ENCODE measurements at regions not wholly inside any gene's neighbourhood (a gene's known extent, or its start where the extent isn't known, plus 50 kb on each side); places are given as distances from the start of the nearest gene placed in this dataset.

DNA sequence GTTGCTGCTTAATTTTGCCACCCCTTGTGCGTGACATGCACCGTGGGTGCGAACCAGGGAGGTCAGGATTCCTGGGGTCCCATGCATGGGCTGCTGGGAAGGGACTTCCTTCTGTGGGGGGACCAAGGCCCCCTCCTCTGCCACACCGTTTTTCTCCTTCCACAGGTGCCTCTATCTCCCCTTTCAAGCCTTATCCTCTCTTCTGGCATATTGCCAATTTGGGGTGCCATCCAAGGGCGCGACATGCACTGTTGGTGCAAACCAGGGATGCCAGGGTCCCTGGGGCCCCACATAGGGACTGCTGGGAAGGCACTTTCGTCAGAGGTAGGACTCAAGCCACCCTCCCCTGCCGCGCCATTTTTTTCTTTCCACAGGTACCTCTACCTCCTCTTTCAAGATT is 289.0 kb downstream of the ALG10 start:
- no peaks in the 10 kb centered on the region for H3K9me3 ChIP-seq
- TF ChIP-seq, protein P1, sequence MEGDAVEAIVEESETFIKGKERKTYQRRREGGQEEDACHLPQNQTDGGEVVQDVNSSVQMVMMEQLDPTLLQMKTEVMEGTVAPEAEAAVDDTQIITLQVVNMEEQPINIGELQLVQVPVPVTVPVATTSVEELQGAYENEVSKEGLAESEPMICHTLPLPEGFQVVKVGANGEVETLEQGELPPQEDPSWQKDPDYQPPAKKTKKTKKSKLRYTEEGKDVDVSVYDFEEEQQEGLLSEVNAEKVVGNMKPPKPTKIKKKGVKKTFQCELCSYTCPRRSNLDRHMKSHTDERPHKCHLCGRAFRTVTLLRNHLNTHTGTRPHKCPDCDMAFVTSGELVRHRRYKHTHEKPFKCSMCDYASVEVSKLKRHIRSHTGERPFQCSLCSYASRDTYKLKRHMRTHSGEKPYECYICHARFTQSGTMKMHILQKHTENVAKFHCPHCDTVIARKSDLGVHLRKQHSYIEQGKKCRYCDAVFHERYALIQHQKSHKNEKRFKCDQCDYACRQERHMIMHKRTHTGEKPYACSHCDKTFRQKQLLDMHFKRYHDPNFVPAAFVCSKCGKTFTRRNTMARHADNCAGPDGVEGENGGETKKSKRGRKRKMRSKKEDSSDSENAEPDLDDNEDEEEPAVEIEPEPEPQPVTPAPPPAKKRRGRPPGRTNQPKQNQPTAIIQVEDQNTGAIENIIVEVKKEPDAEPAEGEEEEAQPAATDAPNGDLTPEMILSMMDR (IDR thresholded peaks at IDR 0.05; ENCODE audit: insufficient read depth in 1 of 2, low read depth in 1 of 2, low read length in 1 of 2, severe bottlenecking in 1 of 2, unreplicated experiment in 1 of 2): no peak
- H3K27me3 Mint-ChIP-seq (ENCODE audit: insufficient read depth, unreplicated experiment): peaks cover 69% of the 10 kb centered on the region

DNA sequence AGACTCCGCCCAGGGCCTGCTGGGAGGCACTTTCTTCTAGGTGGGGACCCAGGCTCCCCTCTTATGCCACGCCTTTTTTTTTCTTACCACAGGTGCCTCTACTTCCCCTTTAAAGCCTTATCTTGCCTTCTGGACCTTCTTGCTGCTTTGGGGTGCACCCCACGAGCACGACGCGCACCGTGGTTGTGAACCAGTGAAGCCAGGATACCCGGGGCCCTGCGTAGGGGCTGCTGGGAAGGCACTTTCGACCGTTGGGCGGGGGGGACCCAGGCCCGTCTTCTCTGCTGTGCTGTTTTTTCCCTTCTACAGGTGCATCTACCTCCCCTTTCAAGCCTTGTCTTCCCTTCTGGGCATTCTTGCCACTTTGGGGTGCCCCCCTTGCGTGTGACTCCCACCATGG is 305.4 kb downstream of the ALG10 start:
- Mint-ChIP-seq H3K4me3 (ENCODE audit: unreplicated experiment) (no peak overlapping the region), H3K4me1 (ENCODE audit: low read depth, unreplicated experiment) (no peaks in the 10 kb centered on the region), H3K27me3 (ENCODE audit: insufficient read depth, unreplicated experiment) (peaks cover 65% of the 10 kb centered on the region), H3K9me3 (ENCODE audit: unreplicated experiment) (no peaks in the 10 kb centered on the region), H3K27ac (ENCODE audit: unreplicated experiment) (no peak overlapping the region), H3K36me3 (ENCODE audit: insufficient read depth, unreplicated experiment) (no peaks in the 10 kb centered on the region)
- ChIA-PET POLR2A (no interaction called here), CTCF (no interaction called here)
- DNase-seq: no peak
- Histone ChIP-seq H3K36me3 (ENCODE audit: control insufficient read depth, insufficient read depth, low read length) (no peaks in the 10 kb centered on the region), H3K27me3 (replicated peaks; ENCODE audit: control insufficient read depth, insufficient read depth, low read length) (no peaks in the 10 kb centered on the region), H3K9me3 (peaks cover 13% of the 10 kb centered on the region), H3K4me3 (ENCODE audit: low read depth, low read length) (no peak overlapping the region), H3K4me1 (no peaks in the 10 kb centered on the region)
- BruUV-seq (replicated peaks): no TSS peak
- TF ChIP-seq, protein P1 (IDR thresholded peaks at IDR 0.05; ENCODE audit: insufficient read depth in 1 of 2, low read depth in 1 of 2, low read length in 1 of 2, severe bottlenecking in 1 of 2, unreplicated experiment in 1 of 2): no peak
- intact Hi-C loops (cut with micrococcal nuclease; ENCODE audit: unreplicated experiment): no loop called here

More for the DNA sequence above, 289.0 kb downstream of the ALG10 start:
- ChIA-PET POLR2A (no interaction called here), CTCF (no interaction called here)
- no peak overlapping the region for H3K27ac Mint-ChIP-seq (ENCODE audit: unreplicated experiment)
- H3K4me1 Mint-ChIP-seq (ENCODE audit: low read depth, unreplicated experiment): no peaks in the 10 kb centered on the region
- H3K4me3 Mint-ChIP-seq (ENCODE audit: unreplicated experiment): no peak overlapping the region
- H3K36me3 ChIP-seq (ENCODE audit: control insufficient read depth, insufficient read depth, low read length): no peaks in the 10 kb centered on the region
- no peak for DNase-seq
- intact Hi-C loops (cut with micrococcal nuclease; ENCODE audit: unreplicated experiment): no loop called here
- H3K9me3 Mint-ChIP-seq (ENCODE audit: unreplicated experiment): no peaks in the 10 kb centered on the region
- no peaks in the 10 kb centered on the region for H3K27me3 ChIP-seq (replicated peaks; ENCODE audit: control insufficient read depth, insufficient read depth, low read length)
- no peak overlapping the region for H3K4me3 ChIP-seq (ENCODE audit: low read depth, low read length)
- H3K4me1 ChIP-seq: no peaks in the 10 kb centered on the region
- no peaks in the 10 kb centered on the region for H3K36me3 Mint-ChIP-seq (ENCODE audit: insufficient read depth, unreplicated experiment)
- BruUV-seq (replicated peaks): no TSS peak

DNA sequence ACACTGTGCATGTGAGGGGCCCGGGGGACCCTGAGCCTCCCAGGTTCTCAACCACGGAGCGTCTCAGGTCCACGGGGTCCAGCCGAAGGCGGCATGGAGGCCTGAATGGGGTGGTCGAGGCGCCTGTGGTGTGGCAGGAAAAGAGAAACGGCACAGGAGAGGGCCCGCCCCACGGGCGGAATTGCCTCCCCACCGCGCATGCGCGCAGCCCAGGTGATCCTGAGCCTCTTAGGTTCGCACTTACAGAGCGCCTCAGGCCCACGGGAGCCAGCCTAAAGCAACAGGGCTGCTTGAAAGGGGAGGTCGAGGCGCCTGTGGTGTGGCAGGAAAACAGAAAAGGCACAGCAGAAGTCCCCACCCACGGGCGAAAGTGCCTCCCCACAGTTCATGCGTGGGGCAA is 311.0 kb downstream of the ALG10 start:
- no peaks in the 10 kb centered on the region for H3K36me3 ChIP-seq (ENCODE audit: control insufficient read depth, insufficient read depth, low read length)
- peaks cover 5% of the 10 kb centered on the region; the same call in 1 of the 2 replicates for H3K9me3 ChIP-seq
- no peak overlapping the region for H3K27ac Mint-ChIP-seq (ENCODE audit: unreplicated experiment)
- no peaks in the 10 kb centered on the region for H3K4me1 Mint-ChIP-seq (ENCODE audit: low read depth, unreplicated experiment)
- H3K36me3 Mint-ChIP-seq (ENCODE audit: insufficient read depth, unreplicated experiment): no peaks in the 10 kb centered on the region
- BruUV-seq (replicated peaks): no TSS peak
- POLR2A ChIA-PET: no interaction called here
- H3K9me3 Mint-ChIP-seq (ENCODE audit: unreplicated experiment): no peaks in the 10 kb centered on the region
- H3K4me3 Mint-ChIP-seq (ENCODE audit: unreplicated experiment): no peak overlapping the region
- no peak overlapping the region for H3K4me3 ChIP-seq (ENCODE audit: low read depth, low read length)
- no peaks in the 10 kb centered on the region; the same call in 1 of the 2 replicates for H3K27me3 ChIP-seq (replicated peaks; ENCODE audit: control insufficient read depth, insufficient read depth, low read length)
- intact Hi-C loops (cut with micrococcal nuclease; ENCODE audit: unreplicated experiment): no loop called here
- no peaks in the 10 kb centered on the region for H3K4me1 ChIP-seq
- peaks cover 52% of the 10 kb centered on the region for H3K27me3 Mint-ChIP-seq (ENCODE audit: insufficient read depth, unreplicated experiment)
- CTCF ChIA-PET: no interaction called here
- no peak for DNase-seq
- TF ChIP-seq, protein P1 (IDR thresholded peaks at IDR 0.05; ENCODE audit: insufficient read depth in 1 of 2, low read depth in 1 of 2, low read length in 1 of 2, severe bottlenecking in 1 of 2, unreplicated experiment in 1 of 2): no peak
